GM12801 (cell line): ENCODE measurements at regions not wholly inside any gene's neighbourhood (a gene's known extent, or its start where the extent isn't known, plus 50 kb on each side); places are given as distances from the start of the nearest gene placed in this dataset.

Experiments used
- CTCF ChIP-seq: IDR thresholded peaks from one replicate; pipeline ENCODE4 v1.5.1; 2011; ENCODE audit warnings: control low read depth; ENCODE audit not compliant: insufficient read length; ENCODE audit errors: extremely low read depth

- TF ChIP-seq CTCF: no peak
Observed at GRCh38 chr6:65896140-65896539, 189.1 kb upstream of the EYS start.

GRCh38 chr6:65876668-65877067 is 169.6 kb upstream of the EYS start:
- no peak for TF ChIP-seq CTCF

- TF ChIP-seq CTCF: no peak
Observed at GRCh38 chr6:65852369-65852852, 145.4 kb upstream of the EYS start.

- TF ChIP-seq CTCF: no peak
Observed at GRCh38 chr6:65830151-65830550, 123.1 kb upstream of the EYS start.

DNA sequence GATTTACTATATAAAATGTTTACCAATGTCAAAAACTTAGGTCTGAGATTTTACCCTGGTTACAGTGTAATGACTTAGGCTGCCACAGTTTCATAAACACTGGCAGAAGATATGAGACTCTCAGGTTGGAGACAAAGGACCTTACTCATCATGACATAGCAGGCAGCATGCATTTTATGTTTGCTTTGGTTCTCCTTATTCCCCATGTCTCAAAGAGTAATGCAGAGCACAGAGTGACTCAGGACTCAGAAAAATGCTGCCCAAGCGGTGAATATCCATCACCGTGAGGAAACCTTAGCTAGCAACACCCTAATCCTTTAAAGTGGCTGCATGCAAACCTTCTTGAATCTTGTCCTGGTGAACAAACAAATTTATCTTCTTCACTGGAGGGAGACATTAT is 112.1 kb upstream of the EYS start:
- no peak for TF ChIP-seq CTCF

GRCh38 chr6:65818576-65818975 is 111.5 kb upstream of the EYS start:
- no peak for TF ChIP-seq CTCF

GRCh38 chr6:65816991-65817390 is 110.0 kb upstream of the EYS start:
- no peak for TF ChIP-seq CTCF

DNA sequence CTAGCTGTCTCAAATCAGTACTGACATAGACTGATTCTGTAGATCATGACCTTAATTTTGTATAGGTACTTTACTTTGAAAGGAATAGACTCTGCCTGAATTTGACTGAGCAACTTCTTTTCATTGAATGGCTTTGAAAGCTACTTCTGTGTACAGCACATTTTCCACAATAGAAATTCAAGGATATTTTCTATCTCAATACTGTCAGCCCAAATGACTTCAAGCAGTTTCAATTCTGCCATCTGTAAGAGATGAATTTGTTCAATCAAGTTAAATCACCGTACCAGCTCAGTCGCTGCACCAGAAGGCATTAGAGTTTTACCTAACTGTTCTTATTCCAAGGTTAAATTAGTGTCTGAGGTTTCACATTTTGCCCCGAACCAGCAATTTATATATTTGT is 107.0 kb upstream of the EYS start:
- no peak for TF ChIP-seq CTCF
